ENCODE measurements at regions not wholly inside any gene's neighbourhood (a gene's known extent, or its start where the extent isn't known, plus 50 kb on each side); places are given as distances from the start of the nearest gene placed in this dataset.

GRCh38 chr2:65660340-65660739 lies 227.9 kb upstream of the SPRED2 start:
- no peak overlapping the region for H3K4me2 ChIP-seq (replicated peaks; ENCODE audit: extremely low read depth, low read length, poor library complexity, severe bottlenecking)
- DNase-seq, result no peak
- H3K36me3 ChIP-seq (replicated peaks in 1 of 2; ENCODE audit: control insufficient read depth in 1 of 2, insufficient read depth in 2 of 2, low read length in 2 of 2), result no peaks in the 10 kb centered on the region
- H3K36me3 Mint-ChIP-seq, result no peaks in the 10 kb centered on the region
- no peaks in the 10 kb centered on the region for H3K4me1 ChIP-seq (ENCODE audit: control insufficient read depth in 1 of 2, insufficient read depth in 2 of 2, low read length in 2 of 2)
- WGBS (ENCODE audit: insufficient coverage), result 100% methylated on average over 1 of the region's 6 CpGs
- no peaks in the 10 kb centered on the region for H4K20me1 ChIP-seq (ENCODE audit: insufficient read depth, low read length)
- H3K27me3 Mint-ChIP-seq (ENCODE audit: low read depth in 3 of 3), result peaks cover 2 to 4% (median 3%) of the 10 kb centered on the region in 3 donors
- peaks cover 0 to 2% (median 0%) of the 10 kb centered on the region in 7 donors for H3K9me3 Mint-ChIP-seq
- no peak overlapping the region for H3K4me3 Mint-ChIP-seq
- intact Hi-C loops (cut with micrococcal nuclease), result no loop called here
- no peak overlapping the region for H3K27ac ChIP-seq (ENCODE audit: low read depth in 1 of 2, low read length in 2 of 2)
- H3K79me2 ChIP-seq (ENCODE audit: insufficient read depth, low read length), result no peaks in the 10 kb centered on the region
- H3K4me1 Mint-ChIP-seq, result peaks cover 7% of the 10 kb centered on the region
- no peaks in the 10 kb centered on the region for H3K27me3 ChIP-seq (ENCODE audit: control insufficient read depth in 2 of 2, insufficient read depth in 2 of 2, low read length in 2 of 2)
- no peak overlapping the region for H3K27ac Mint-ChIP-seq
- H2AFZ ChIP-seq (ENCODE audit: insufficient read depth, low read depth, low read length, poor library complexity, severe bottlenecking), result no peak overlapping the region
- no peak overlapping the region for H3K9ac ChIP-seq (ENCODE audit: insufficient read depth, low read length, poor library complexity, severe bottlenecking)
- TF ChIP-seq CTCF (IDR thresholded peaks at IDR 0.05), result no peak
- H3K9me3 ChIP-seq (replicated peaks in 1 of 2; ENCODE audit: control insufficient read depth in 1 of 2, insufficient read depth in 1 of 2, low read length in 2 of 2), result no peaks in the 10 kb centered on the region
- H3K4me3 ChIP-seq (replicated peaks in 1 of 3; ENCODE audit: low read depth in 2 of 3, low read length in 3 of 3), result no peak overlapping the region

- Mint-ChIP-seq H3K27ac (peak overlapping the region in 1 of 7 donors; percentile 31), H3K36me3 (no peaks in the 10 kb centered on the region), H3K4me1 (peaks cover 4% of the 10 kb centered on the region), H3K27me3 (ENCODE audit: low read depth in 3 of 3) (peaks cover 3 to 5% (median 5%) of the 10 kb centered on the region in 3 donors), H3K4me3 (no peak overlapping the region), H3K9me3 (peaks cover 0 to 2% (median 0%) of the 10 kb centered on the region in 7 donors)
- WGBS (ENCODE audit: insufficient coverage), result 100% methylated on average over 1 of the region's 2 CpGs
- Histone ChIP-seq H2AFZ (ENCODE audit: insufficient read depth, low read depth, low read length, poor library complexity, severe bottlenecking) (no peak overlapping the region), H3K79me2 (ENCODE audit: insufficient read depth, low read length) (no peaks in the 10 kb centered on the region), H3K27ac (ENCODE audit: low read depth in 1 of 2, low read length in 2 of 2) (no peak overlapping the region), H3K36me3 (replicated peaks in 1 of 2; ENCODE audit: control insufficient read depth in 1 of 2, insufficient read depth in 2 of 2, low read length in 2 of 2) (no peaks in the 10 kb centered on the region), H3K9me3 (replicated peaks in 1 of 2; ENCODE audit: control insufficient read depth in 1 of 2, insufficient read depth in 1 of 2, low read length in 2 of 2) (no peaks in the 10 kb centered on the region), H3K4me2 (replicated peaks; ENCODE audit: extremely low read depth, low read length, poor library complexity, severe bottlenecking) (no peak overlapping the region), H3K4me3 (replicated peaks in 1 of 3; ENCODE audit: low read depth in 2 of 3, low read length in 3 of 3) (no peak overlapping the region), H3K27me3 (ENCODE audit: control insufficient read depth in 2 of 2, insufficient read depth in 2 of 2, low read length in 2 of 2) (no peaks in the 10 kb centered on the region), H3K4me1 (ENCODE audit: control insufficient read depth in 1 of 2, insufficient read depth in 2 of 2, low read length in 2 of 2) (no peaks in the 10 kb centered on the region), H4K20me1 (ENCODE audit: insufficient read depth, low read length) (no peaks in the 10 kb centered on the region), H3K9ac (ENCODE audit: insufficient read depth, low read length, poor library complexity, severe bottlenecking) (no peak overlapping the region)
- no peak for TF ChIP-seq CTCF (IDR thresholded peaks at IDR 0.05)
- DNase-seq, result no peak
- intact Hi-C loops (cut with micrococcal nuclease), result no loop called here
Measured at GRCh38 chr2:65658881-65659280, 226.5 kb upstream of the SPRED2 start.

Measured in CD14-positive monocyte (primary cell).